Right lobe of liver (tissue), 4 donors: ENCODE measurements at regions not wholly inside any gene's neighbourhood (a gene's known extent, or its start where the extent isn't known, plus 50 kb on each side); places are given as distances from the start of the nearest gene placed in this dataset.

ENCODE experiments used
- CTCF ChIP-seq, 4 donors: fragments of 200-600 bp in 3 of 4; fragments of 450-650 bp in 1 of 4; IDR thresholded peaks; one replicate each; pipeline versions ENCODE4 v1.5.1 to v1.8.0; 2016 to 2022; ENCODE audit warnings: antibody characterized with exemption in 4 of 4, mild to moderate bottlenecking in 2 of 4
- POLR2A ChIP-seq: fragments of 450-650 bp; IDR thresholded peaks from one replicate; pipeline ENCODE4 v1.6.1; 2017; ENCODE audit warnings: antibody characterized with exemption, mild to moderate bottlenecking
- donor health status: DM: no; HTN: no; CAD: no.
- donor health status: DM: no; HTN: no; CAD: no.
- donor health status: DM: no; HTN: yes; CAD: no.

- TF ChIP-seq CTCF (IDR thresholded peaks at IDR 0.05), result no peak
- no peak for TF ChIP-seq POLR2A
Measured at GRCh38 chr5:85428426-85428934, 1043.8 kb upstream of the EDIL3 start.
